ENCODE measurements at regions not wholly inside any gene's neighbourhood (a gene's known extent, or its start where the extent isn't known, plus 50 kb on each side); places are given as distances from the start of the nearest gene placed in this dataset.

GRCh38 chr7:119522698-119523097 is 750.3 kb upstream of the KCND2 start:
- Histone ChIP-seq H3K36me3 (ENCODE audit: insufficient read depth) (no peaks in the 10 kb centered on the region), H3K27me3 (ENCODE audit: insufficient read depth) (no peaks in the 10 kb centered on the region), H3K4me3 (no peak overlapping the region), H3K79me2 (replicated peaks; ENCODE audit: insufficient read depth) (no peaks in the 10 kb centered on the region), H3K4me1 (ENCODE audit: insufficient read depth) (no peaks in the 10 kb centered on the region), H3F3A (replicated peaks; ENCODE audit: low read depth) (no peaks in the 10 kb centered on the region), H3K9me2 (ENCODE audit: insufficient read depth) (no peaks in the 10 kb centered on the region), H3K4me2 (no peak overlapping the region), H4K20me1 (replicated peaks; ENCODE audit: insufficient read depth) (no peaks in the 10 kb centered on the region), H2AFZ (no peak overlapping the region), H3K27ac (ENCODE audit: low read depth) (no peak overlapping the region)
- Mint-ChIP-seq H3K36me3 (ENCODE audit: low read depth) (0 out of 3 replicates have a peak, but pooled peaks cover 4% of the 10 kb centered on the region), H3K9me3 (peaks cover 15% of the 10 kb centered on the region), H3K4me1 (no peaks in the 10 kb centered on the region), H3K4me3 (no peak overlapping the region), H3K27me3 (ENCODE audit: insufficient read depth, low read depth, poor library complexity) (no peaks in the 10 kb centered on the region), H3K27ac (no peak overlapping the region)
- ATAC-seq (no peak), DNase-seq (ENCODE audit: low spot score) (no peak)
- TF ChIP-seq NANOG (IDR thresholded peaks at IDR 0.05; ENCODE audit: borderline replicate concordance): no peak
- no peak for TF ChIP-seq ZNF462 (CRISPR knock-in tag; IDR thresholded peaks at IDR 0.05)
- TF ChIP-seq ETS1 (IDR thresholded peaks at IDR 0.05): no peak
- no peak for TF ChIP-seq POLR2AphosphoS5 (IDR thresholded peaks at IDR 0.05; ENCODE audit: low read depth)
- no peak for TF ChIP-seq REST (IDR thresholded peaks at IDR 0.05; ENCODE audit: unreplicated experiment)
- TF ChIP-seq CTCF (conservative IDR thresholded peaks at IDR 0.05; ENCODE audit: low read depth in 2 of 2): no peak

Data from GM23338 (cell line).